ENCODE measurements at regions not wholly inside any gene's neighbourhood (a gene's known extent, or its start where the extent isn't known, plus 50 kb on each side); places are given as distances from the start of the nearest gene placed in this dataset.
A peak's percentile ranks its signal among the peaks of the same experiment; 100 is the strongest.

GRCh38 chr4:100754751-100755150 is 236.9 kb upstream of the EMCN start:
- Histone ChIP-seq H3K27ac (no peak overlapping the region), H3K27me3 (replicated peaks; ENCODE audit: insufficient read depth) (no peaks in the 10 kb centered on the region), H3K4me1 (ENCODE audit: control insufficient read depth in 1 of 2, low read depth in 2 of 2) (no peaks in the 10 kb centered on the region), H3K4me3 (no peak overlapping the region), H3K36me3 (no peaks in the 10 kb centered on the region), H3K9me3 (peaks cover 13% of the 10 kb centered on the region)
- DNase-seq (ENCODE audit: low spot score) (no peak), ATAC-seq (ENCODE audit: insufficient number of reproducible peaks, low FRiP score, low read depth) (no peak)
- TF ChIP-seq, protein P1, sequence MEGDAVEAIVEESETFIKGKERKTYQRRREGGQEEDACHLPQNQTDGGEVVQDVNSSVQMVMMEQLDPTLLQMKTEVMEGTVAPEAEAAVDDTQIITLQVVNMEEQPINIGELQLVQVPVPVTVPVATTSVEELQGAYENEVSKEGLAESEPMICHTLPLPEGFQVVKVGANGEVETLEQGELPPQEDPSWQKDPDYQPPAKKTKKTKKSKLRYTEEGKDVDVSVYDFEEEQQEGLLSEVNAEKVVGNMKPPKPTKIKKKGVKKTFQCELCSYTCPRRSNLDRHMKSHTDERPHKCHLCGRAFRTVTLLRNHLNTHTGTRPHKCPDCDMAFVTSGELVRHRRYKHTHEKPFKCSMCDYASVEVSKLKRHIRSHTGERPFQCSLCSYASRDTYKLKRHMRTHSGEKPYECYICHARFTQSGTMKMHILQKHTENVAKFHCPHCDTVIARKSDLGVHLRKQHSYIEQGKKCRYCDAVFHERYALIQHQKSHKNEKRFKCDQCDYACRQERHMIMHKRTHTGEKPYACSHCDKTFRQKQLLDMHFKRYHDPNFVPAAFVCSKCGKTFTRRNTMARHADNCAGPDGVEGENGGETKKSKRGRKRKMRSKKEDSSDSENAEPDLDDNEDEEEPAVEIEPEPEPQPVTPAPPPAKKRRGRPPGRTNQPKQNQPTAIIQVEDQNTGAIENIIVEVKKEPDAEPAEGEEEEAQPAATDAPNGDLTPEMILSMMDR (IDR thresholded peaks at IDR 0.05), result no peak

GRCh38 chr4:100746141-100746739 is 228.4 kb upstream of the EMCN start:
- no peak for DNase-seq (ENCODE audit: low spot score)
- TF ChIP-seq, protein P1 (IDR thresholded peaks at IDR 0.05), result no peak
- H3K9me3 ChIP-seq, result no peaks in the 10 kb centered on the region

DNA sequence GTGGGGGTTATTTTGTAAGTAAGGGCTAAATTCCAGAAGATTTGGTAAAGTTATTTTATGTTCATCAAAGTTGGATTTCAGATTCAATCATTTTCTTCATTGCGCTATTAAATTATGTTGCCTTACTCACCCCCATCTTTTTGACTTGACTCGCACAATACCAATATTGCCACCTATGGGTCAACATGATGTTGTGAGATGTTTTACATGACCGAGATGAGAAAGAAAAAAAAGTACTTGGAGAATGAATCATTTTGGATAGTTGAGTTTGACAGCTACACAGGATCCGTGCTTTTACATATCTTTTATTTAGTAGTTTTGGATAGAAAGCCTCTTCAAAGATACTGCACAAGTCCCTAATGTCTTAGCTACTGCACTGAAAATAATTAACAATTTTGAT is 224.2 kb upstream of the EMCN start:
- Histone ChIP-seq H3K27me3 (replicated peaks; ENCODE audit: insufficient read depth) (no peaks in the 10 kb centered on the region), H3K9me3 (no peaks in the 10 kb centered on the region), H3K4me3 (no peak overlapping the region), H3K27ac (no peak overlapping the region), H3K4me1 (ENCODE audit: control insufficient read depth in 1 of 2, low read depth in 2 of 2) (peaks cover 0 to 17% of the 10 kb centered on the region in 2 donors), H3K36me3 (no peaks in the 10 kb centered on the region)
- ATAC-seq (ENCODE audit: insufficient number of reproducible peaks, low FRiP score, low read depth) (no peak), DNase-seq (ENCODE audit: low spot score) (no peak)
- TF ChIP-seq, protein P1 (IDR thresholded peaks at IDR 0.05), result no peak

More at GRCh38 chr4:100746141-100746739, 228.4 kb upstream of the EMCN start:
- no peaks in the 10 kb centered on the region for H3K27me3 ChIP-seq (replicated peaks; ENCODE audit: insufficient read depth)
- H3K4me1 ChIP-seq (ENCODE audit: control insufficient read depth in 1 of 2, low read depth in 2 of 2), result peaks cover 0 to 5% of the 10 kb centered on the region in 2 donors
- no peaks in the 10 kb centered on the region for H3K36me3 ChIP-seq
- H3K4me3 ChIP-seq, result no peak overlapping the region
- no peak for ATAC-seq (ENCODE audit: insufficient number of reproducible peaks, low FRiP score, low read depth)
- H3K27ac ChIP-seq, result no peak overlapping the region

DNA sequence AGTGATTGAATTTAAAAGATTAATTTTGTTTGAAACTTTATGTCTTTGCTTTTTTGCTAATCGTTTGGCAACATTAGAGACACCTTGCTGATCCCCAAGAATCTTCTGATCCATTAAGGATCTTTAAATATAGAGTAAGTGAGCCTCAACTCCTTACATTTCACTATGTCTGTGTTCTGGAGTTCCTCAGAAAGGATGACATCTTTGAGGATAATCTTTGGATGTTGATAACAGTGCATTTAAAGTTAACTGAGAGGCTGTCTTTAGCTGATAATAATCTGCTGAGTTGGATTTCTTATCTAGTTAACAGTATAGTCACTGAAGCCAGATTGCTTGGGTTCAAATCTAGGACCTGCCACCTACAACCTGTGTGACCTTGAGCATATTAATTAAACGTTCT is 221.6 kb upstream of the EMCN start:
- no peak overlapping the region for H3K27ac ChIP-seq
- no peak overlapping the region for H3K4me3 ChIP-seq
- H3K36me3 ChIP-seq, result no peaks in the 10 kb centered on the region
- no peak for DNase-seq (ENCODE audit: low spot score)
- no peaks in the 10 kb centered on the region for H3K27me3 ChIP-seq (replicated peaks; ENCODE audit: insufficient read depth)
- H3K9me3 ChIP-seq, result no peaks in the 10 kb centered on the region
- no peak for ATAC-seq (ENCODE audit: insufficient number of reproducible peaks, low FRiP score, low read depth)
- H3K4me1 ChIP-seq (ENCODE audit: control insufficient read depth in 1 of 2, low read depth in 2 of 2), result peaks cover 0 to 25% of the 10 kb centered on the region in 2 donors
- TF ChIP-seq, protein P1 (IDR thresholded peaks at IDR 0.05), result no peak

DNA sequence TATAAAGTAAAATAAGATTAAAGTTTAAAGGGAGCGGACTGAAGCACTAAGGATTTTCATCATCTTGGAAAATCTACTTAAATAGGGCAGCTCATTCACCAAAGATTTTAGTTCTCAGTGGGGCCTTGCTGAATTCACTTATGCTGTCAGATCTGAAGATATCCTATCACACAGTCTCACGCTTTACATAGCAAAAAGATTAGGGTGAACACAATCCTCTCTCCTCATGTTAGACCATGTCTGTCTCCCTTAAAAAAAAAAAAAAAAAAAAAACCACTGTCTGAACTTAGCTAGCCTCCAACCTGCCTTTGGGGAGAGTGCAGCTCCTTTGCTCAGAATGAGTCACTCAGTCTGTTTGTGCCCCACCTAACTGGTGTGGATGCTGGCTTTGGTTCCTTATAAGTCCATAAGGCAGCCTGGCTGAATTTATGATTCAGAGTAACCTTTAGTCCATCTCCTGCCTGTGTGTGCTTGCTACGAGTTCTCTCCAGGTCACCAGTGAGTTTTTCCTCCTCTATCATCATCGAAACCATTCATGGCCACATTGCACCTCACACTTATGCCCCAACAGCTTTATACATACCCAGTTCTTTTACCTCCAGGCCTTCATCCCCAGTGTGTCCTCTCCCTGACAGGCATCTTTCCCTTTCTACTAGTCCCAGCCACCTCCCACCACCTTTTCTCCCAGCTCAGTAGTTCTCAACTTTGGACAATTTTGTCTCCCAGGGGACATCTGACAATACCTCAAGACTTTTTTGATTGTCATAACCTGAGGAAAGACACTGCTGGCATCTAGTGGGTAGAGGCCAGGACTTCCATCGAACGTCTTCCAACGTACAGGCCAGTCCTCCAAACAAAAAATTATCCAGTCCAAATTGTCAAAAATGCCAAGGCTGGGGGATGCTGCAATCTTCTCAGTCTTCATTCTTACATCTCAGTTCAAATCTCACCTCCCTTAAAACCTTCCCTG is 220.7 kb upstream of the EMCN start:
- H3K9me3 ChIP-seq, result no peaks in the 10 kb centered on the region
- H3K4me3 ChIP-seq, result no peak overlapping the region
- H3K36me3 ChIP-seq, result no peaks in the 10 kb centered on the region
- H3K27me3 ChIP-seq (replicated peaks; ENCODE audit: insufficient read depth), result no peaks in the 10 kb centered on the region
- TF ChIP-seq, protein P1 (IDR thresholded peaks at IDR 0.05), result no peak
- H3K4me1 ChIP-seq (ENCODE audit: control insufficient read depth in 1 of 2, low read depth in 2 of 2), result peaks cover 0 to 25% of the 10 kb centered on the region in 2 donors
- peak overlapping the region in 1 of 2 donors; percentile 33 for H3K27ac ChIP-seq
- ATAC-seq (ENCODE audit: insufficient number of reproducible peaks, low FRiP score, low read depth), result peak; percentile 90
- peak; percentile 18 for DNase-seq (ENCODE audit: low spot score)

Measured in thoracic aorta (tissue), 2 donors.